Neural crest cell (in vitro differentiated cells): ENCODE measurements at regions not wholly inside any gene's neighbourhood (a gene's known extent, or its start where the extent isn't known, plus 50 kb on each side); places are given as distances from the start of the nearest gene placed in this dataset.

Experiments
- DNase-seq: peaks from one replicate; pipeline ENCODE4 v3.0.0; 2021; ENCODE audit warnings: low read depth, mixed read lengths, low spot score
- H3K27ac Mint-ChIP-seq: one replicate; pipeline ENCODE4 v1.8.0; 2021; ENCODE audit warnings: mild to moderate bottlenecking, mixed read lengths; ENCODE audit not compliant: unreplicated experiment
- H3K27me3 Mint-ChIP-seq: 2 replicates; pipeline ENCODE4 v1.8.0; 2021; ENCODE audit warnings: low read depth, mild to moderate bottlenecking, mixed read lengths
- H3K36me3 Mint-ChIP-seq: 2 replicates; pipeline ENCODE4 v1.8.0; 2021; ENCODE audit warnings: low read depth, mild to moderate bottlenecking, mixed read lengths
- H3K4me1 Mint-ChIP-seq: 2 replicates; pipeline ENCODE4 v1.8.0; 2021; ENCODE audit warnings: mixed read lengths
- H3K4me3 Mint-ChIP-seq: one replicate; pipeline ENCODE4 v1.8.0; 2021; ENCODE audit warnings: mild to moderate bottlenecking, mixed read lengths
- H3K9me3 Mint-ChIP-seq: 2 replicates; pipeline ENCODE4 v1.8.0; 2021; ENCODE audit warnings: mixed read lengths
- CTCF ChIP-seq: fragments of 200-600 bp; sonication (generic); conservative IDR thresholded peaks from 2 replicates; pipeline ENCODE4 v1.5.0; 2021; ENCODE audit warnings: antibody characterized with exemption, mild to moderate bottlenecking

GRCh38 chr2:224160917-224161316 is 121.8 kb upstream of the SERPINE2 start:
- no peak for DNase-seq
- no peak overlapping the region for H3K27ac Mint-ChIP-seq
- H3K36me3 Mint-ChIP-seq: no peaks in the 10 kb centered on the region
- no peaks in the 10 kb centered on the region for H3K9me3 Mint-ChIP-seq
- no peaks in the 10 kb centered on the region for H3K4me1 Mint-ChIP-seq
- no peaks in the 10 kb centered on the region for H3K27me3 Mint-ChIP-seq
- TF ChIP-seq CTCF: no peak
- H3K4me3 Mint-ChIP-seq: no peak overlapping the region

GRCh38 chr2:224159345-224159928 is 120.4 kb upstream of the SERPINE2 start:
- no peak for TF ChIP-seq CTCF
- H3K9me3 Mint-ChIP-seq: no peaks in the 10 kb centered on the region
- H3K4me1 Mint-ChIP-seq: no peaks in the 10 kb centered on the region
- DNase-seq: no peak
- H3K36me3 Mint-ChIP-seq: no peaks in the 10 kb centered on the region
- H3K27ac Mint-ChIP-seq: no peak overlapping the region
- no peak overlapping the region for H3K4me3 Mint-ChIP-seq
- no peaks in the 10 kb centered on the region for H3K27me3 Mint-ChIP-seq

- no peak overlapping the region for H3K4me3 Mint-ChIP-seq
- no peaks in the 10 kb centered on the region for H3K27me3 Mint-ChIP-seq
- no peak for TF ChIP-seq CTCF
- H3K4me1 Mint-ChIP-seq: no peaks in the 10 kb centered on the region
- H3K36me3 Mint-ChIP-seq: no peaks in the 10 kb centered on the region
- no peak overlapping the region for H3K27ac Mint-ChIP-seq
- H3K9me3 Mint-ChIP-seq: no peaks in the 10 kb centered on the region
- DNase-seq: no peak
Measured at GRCh38 chr2:224158831-224159230, 119.7 kb upstream of the SERPINE2 start.

- no peak for DNase-seq
- Mint-ChIP-seq H3K36me3 (no peaks in the 10 kb centered on the region), H3K4me3 (no peak overlapping the region), H3K27ac (no peak overlapping the region), H3K27me3 (no peaks in the 10 kb centered on the region), H3K9me3 (no peaks in the 10 kb centered on the region), H3K4me1 (no peaks in the 10 kb centered on the region)
- TF ChIP-seq CTCF: no peak
Measured at GRCh38 chr2:224158061-224158460, 119.0 kb upstream of the SERPINE2 start.

DNA sequence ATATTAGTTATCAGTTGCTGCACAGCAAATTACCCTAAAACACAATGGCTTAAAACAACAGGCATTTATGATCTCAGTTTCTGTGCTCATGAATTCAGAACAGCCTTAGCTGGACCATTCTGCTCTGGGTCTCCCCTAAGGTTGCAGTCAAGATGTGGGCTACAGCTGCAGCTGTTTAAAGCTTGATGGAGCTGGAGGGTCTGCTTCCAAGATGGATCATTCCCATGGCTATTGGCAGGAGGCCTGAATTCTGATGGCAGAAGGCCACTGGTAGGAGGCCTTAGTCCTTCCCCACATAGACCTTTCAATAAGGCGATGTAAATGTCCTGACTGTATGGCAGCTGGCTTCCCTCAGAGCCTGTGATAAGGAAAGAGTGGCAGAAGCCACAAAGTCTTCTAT is 118.6 kb upstream of the SERPINE2 start:
- Mint-ChIP-seq H3K27ac (no peak overlapping the region), H3K4me1 (no peaks in the 10 kb centered on the region), H3K27me3 (no peaks in the 10 kb centered on the region), H3K4me3 (no peak overlapping the region), H3K9me3 (no peaks in the 10 kb centered on the region), H3K36me3 (no peaks in the 10 kb centered on the region)
- DNase-seq: no peak
- no peak for TF ChIP-seq CTCF

DNA sequence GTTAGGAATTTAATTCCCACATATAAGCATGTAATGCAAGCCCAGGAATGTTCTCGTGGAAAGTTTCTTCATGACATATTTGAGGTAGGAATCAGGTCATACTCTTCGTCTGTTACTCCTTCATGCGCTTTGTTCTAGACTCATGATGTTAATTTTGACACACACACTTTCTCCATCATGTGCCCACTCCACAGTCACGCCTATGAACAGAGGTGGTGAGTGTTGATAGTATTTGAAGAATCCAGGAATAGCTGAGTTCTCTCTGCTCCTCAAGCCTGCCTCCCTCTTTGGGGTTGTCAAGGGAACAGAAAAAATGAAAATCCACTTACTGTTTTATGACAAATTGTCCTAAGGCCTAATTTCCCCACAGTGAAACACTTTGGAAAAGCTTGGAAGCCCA is 117.3 kb upstream of the SERPINE2 start:
- TF ChIP-seq CTCF: no peak
- no peak overlapping the region for H3K27ac Mint-ChIP-seq
- no peak overlapping the region for H3K4me3 Mint-ChIP-seq
- DNase-seq: no peak
- no peaks in the 10 kb centered on the region for H3K4me1 Mint-ChIP-seq
- H3K36me3 Mint-ChIP-seq: no peaks in the 10 kb centered on the region
- H3K27me3 Mint-ChIP-seq: no peaks in the 10 kb centered on the region
- H3K9me3 Mint-ChIP-seq: peaks cover 5% of the 10 kb centered on the region
